Vagina (tissue), 2 donors: ENCODE measurements at regions not wholly inside any gene's neighbourhood (a gene's known extent, or its start where the extent isn't known, plus 50 kb on each side); places are given as distances from the start of the nearest gene placed in this dataset.

ENCODE experiments used
- POLR2A ChIP-seq, 2 donors: fragments of 450-650 bp; IDR thresholded peaks; one replicate each; pipeline ENCODE4 v1.6.1; 2017; ENCODE audit warnings: antibody characterized with exemption in 2 of 2, mild to moderate bottlenecking in 2 of 2, moderate library complexity in 2 of 2
- POLR2AphosphoS5 ChIP-seq, 2 donors: sonication (generic); formaldehyde crosslinking; IDR thresholded peaks; one replicate each; pipeline ENCODE4 v1.9.0; 2017; ENCODE audit warnings: antibody characterized with exemption in 2 of 2, mild to moderate bottlenecking in 2 of 2, low read depth in 1 of 2; ENCODE audit not compliant: insufficient read depth in 1 of 2

- TF ChIP-seq POLR2A (IDR thresholded peaks at IDR 0.05) (no peak), POLR2AphosphoS5 (IDR thresholded peaks at IDR 0.05; ENCODE audit: insufficient read depth in 1 of 2, low read depth in 1 of 2) (no peak)
Measured at GRCh38 chr4:82104578-82104977, 269.2 kb downstream of the HNRNPD start.
